ENCODE measurements at regions not wholly inside any gene's neighbourhood (a gene's known extent, or its start where the extent isn't known, plus 50 kb on each side); places are given as distances from the start of the nearest gene placed in this dataset.

GRCh38 chr5:51746023-51746422, 362.8 kb downstream of the ISL1 start:
- no peak overlapping the region for H3K4me3 Mint-ChIP-seq (ENCODE audit: unreplicated experiment)
- no peaks in the 10 kb centered on the region for H3K4me1 Mint-ChIP-seq (ENCODE audit: low read depth, unreplicated experiment)
- DNase-seq: no peak
- no peak overlapping the region for H3K27ac Mint-ChIP-seq (ENCODE audit: unreplicated experiment)
- TF ChIP-seq CTCF (IDR thresholded peaks at IDR 0.05; ENCODE audit: partially characterized antibody, unreplicated experiment): no peak
- H3K9me3 Mint-ChIP-seq (ENCODE audit: unreplicated experiment): peaks cover 2% of the 10 kb centered on the region
- H3K36me3 Mint-ChIP-seq (ENCODE audit: unreplicated experiment): no peaks in the 10 kb centered on the region
- H3K27me3 Mint-ChIP-seq (ENCODE audit: unreplicated experiment): no peaks in the 10 kb centered on the region

- H3K4me1 Mint-ChIP-seq (ENCODE audit: low read depth, unreplicated experiment): no peaks in the 10 kb centered on the region
- no peak for TF ChIP-seq CTCF (IDR thresholded peaks at IDR 0.05; ENCODE audit: partially characterized antibody, unreplicated experiment)
- DNase-seq: no peak
- H3K9me3 Mint-ChIP-seq (ENCODE audit: unreplicated experiment): no peaks in the 10 kb centered on the region
- no peaks in the 10 kb centered on the region for H3K36me3 Mint-ChIP-seq (ENCODE audit: unreplicated experiment)
- no peak overlapping the region for H3K4me3 Mint-ChIP-seq (ENCODE audit: unreplicated experiment)
- no peaks in the 10 kb centered on the region for H3K27me3 Mint-ChIP-seq (ENCODE audit: unreplicated experiment)
- H3K27ac Mint-ChIP-seq (ENCODE audit: unreplicated experiment): no peak overlapping the region
Observed at GRCh38 chr5:51748647-51749046, 365.4 kb downstream of the ISL1 start.
